Iris pigment epithelial cell (primary cell): ENCODE measurements at regions not wholly inside any gene's neighbourhood (a gene's known extent, or its start where the extent isn't known, plus 50 kb on each side); places are given as distances from the start of the nearest gene placed in this dataset.
"Not testable (repeated sequence)": the region's sequence is repeated elsewhere in the genome, so short reads cannot be mapped to it uniquely, and the experiment has no call there.

ENCODE experiments used
- DNase-seq: peaks from one replicate; pipeline ENCODE4 v3.0.0-alpha.2; 2011; ENCODE audit warnings: low read depth

DNA sequence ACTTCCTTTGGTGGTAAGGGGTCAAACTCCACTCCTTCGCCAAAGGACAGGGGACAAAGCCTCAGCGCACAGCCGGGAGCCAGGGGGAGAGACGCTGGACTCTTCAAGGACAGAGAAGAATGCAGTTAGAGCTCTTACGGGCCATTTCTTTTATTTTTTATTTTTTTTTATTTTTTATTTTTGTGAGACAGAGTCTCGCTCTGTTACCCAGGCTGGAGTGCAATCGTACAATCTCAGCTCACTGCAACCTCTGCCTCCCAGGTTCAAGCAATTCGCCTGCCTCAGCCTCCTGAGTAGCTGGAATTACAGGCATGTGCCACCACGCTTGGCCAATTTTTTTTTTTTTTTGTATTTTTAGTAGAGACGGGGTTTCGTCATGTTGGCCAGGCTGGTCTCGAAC is 93.2 kb upstream of the RPH3AL start, which contains the start of gene RFLNB:
Gene RFLNB, minus strand, starts transcription at position 101 of the 400 bp plus-strand sequence.
- DNase-seq = not testable (repeated sequence)

DNA sequence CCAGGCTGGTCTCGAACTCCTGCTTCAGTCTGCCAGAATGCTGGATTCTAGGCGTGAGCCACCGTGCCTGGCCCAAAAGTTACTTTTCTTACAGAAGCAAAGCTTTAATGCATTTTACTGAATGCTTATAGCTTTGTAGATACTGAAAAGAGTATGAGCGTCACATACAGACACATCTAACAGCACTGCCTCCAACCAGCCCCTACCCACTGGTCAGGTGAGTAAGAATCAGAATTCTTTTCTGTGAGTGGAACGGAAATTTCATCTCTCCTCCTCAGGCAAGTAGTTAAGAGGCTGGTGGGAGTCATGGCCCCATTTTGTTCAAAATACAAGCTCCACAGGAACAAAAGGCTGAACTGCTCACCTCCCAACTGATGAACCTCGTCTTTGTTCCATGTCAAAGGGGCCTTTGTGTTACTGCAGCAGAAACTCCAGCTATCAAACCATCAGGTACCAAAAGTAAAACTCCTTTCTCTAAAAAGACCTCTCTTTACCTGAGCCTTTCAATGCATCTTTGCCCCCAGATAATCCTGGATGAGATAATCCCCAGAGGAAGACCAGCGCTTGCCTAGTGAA is 92.4 kb upstream of the RPH3AL start:
- DNase-seq = no peak

DNA sequence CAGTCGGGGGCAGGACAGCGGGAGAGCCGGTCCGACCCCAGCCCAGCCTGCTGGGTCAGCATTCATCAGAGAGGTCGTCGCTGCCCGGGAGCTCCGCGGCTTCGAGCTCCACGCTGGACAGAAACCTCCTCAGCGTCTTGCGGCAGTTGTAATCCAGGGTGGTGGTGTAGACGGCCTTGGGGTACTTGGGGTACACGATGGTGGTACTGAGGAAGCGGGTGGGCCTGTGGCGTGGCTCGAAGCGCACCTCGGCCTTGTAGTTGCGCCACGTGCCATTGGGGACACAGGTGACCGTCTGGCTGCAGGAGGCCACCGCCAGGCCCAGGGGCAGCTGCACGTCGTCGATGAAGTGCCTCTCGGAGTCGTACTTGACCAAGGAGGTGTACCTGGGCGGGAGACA is 90.5 kb upstream of the RPH3AL start:
- no peak for DNase-seq

DNA sequence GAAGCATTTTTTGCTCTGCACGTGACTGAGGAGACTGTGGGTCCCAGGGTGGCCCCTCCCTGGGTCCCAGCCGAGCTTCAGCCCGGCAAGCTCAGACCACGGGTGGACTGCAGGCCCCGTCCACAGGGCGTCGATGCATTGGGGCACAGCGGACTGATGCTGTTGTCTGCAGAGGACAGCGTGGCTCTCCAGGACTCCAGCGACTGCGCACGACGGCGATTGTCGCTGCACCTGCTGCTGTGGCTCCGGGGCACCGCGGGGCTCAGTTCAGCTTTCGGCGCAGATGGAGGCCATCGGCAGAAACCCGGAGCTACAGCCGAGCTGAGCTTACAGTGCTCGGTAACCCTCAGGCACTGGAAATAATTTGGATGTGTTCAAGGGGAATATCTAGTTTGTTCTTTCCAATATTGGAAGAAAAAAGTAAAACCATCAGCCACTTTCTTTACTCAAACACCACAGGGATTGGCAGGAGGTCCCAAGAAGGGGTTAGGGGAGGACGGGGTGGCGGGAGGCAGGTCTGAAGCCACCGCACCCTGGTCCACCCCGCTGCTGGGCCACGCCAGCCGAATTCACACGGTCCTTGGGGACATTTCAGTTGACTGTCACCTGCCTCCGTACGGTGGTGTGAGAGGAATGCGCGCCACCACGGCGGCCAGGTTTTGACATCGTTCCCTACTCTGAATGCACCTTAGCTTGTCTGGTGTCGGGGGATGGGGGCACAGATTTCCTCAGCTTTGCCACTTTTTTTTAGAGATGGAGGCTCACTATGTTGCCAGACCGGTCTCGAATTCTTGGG is 88.7 kb upstream of the RPH3AL start:
- DNase-seq = no peak

DNA sequence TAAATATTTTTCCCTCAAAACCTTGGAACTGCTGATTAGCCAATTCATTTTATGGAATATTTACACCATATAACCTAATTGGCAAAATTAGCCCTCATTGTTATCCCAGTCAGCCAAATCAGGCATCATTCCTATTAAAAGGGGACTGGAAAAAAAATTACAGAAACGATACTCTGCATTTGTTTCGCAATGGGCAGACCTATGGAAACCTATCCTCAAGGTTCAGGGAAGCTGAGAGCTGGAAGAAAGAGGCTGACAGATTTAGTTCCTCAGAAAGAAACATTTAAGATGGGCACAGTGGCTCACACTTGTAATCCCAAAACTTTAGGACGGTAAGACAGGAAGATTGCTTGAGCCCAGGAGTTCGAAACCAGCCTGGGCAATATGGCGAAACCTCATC is 85.6 kb upstream of the RPH3AL start:
- DNase-seq = no peak

DNA sequence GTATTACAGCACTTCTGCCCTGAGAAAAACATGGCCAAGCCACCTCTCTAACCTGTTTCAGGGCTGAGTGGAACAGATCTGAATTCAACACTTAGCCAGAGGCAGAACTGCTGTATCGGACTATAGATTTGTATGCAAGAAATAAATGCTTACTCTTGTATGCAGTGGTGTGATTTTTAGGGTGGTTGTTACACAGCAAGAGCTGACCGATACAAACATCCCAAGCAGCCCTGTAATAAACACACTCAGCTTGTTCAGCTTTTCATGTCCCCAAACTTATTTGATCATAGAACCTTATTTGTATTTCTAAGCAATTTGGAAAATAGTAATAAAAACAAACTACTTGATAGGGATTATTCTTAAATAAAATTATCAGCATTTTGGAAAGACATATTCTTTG is 84.9 kb upstream of the RPH3AL start:
- no peak for DNase-seq

DNA sequence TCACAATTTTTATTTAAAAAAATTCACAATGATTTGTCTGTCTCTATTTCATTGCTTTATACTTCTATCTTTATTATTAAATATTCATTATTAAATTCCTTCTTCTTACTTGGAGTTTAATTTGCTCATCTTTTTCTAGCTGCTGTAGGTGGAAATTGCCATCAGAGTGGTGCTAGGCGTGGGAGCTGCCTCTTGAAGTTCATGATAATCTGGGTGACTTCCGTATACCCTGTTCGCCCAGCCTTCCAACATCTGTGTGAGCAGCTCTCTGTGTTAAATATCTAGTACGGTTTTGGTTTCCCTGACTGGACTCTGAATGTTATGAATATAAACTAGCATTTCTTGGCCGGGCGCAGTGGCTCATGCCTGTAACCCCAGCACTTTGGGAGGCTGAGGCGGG is 84.0 kb upstream of the RPH3AL start:
- no peak for DNase-seq

DNA sequence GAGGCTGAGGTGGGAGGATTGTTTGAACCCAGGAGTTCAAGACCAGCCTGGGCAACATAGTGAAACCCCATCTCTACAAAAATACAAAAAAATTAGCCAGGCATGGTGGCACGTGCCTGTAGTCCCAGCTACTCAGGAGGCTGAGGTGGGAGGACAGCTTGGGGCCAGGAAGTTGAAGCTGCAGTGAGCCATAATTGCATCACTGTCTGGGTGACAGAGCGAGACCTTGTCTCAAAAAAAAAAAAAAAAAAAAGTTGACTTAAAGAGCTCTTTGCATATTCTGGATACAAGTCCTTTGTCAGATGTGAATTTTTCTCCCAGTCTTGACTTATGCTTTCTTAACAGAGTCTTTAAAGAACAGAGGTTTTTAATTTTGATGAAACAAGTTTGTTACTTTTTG is 79.9 kb upstream of the RPH3AL start:
- not testable (repeated sequence) for DNase-seq

DNA sequence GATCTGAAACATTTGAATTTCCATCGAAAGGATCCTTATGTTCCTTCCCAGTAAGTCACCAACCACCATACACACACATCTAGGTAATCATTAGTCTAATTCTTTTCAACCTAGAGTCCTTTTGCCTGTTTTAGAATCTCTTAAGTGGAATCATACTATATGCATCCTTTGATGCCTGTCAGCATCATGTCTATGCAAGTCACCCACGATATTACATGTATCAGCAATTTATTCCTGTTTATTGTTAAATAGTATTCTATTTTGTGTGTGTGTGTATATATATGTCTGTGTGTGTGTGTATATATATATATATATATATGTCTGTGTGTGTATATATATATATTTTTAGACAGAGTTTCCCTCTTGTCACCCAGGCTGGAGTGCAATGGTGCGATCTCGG is 78.9 kb upstream of the RPH3AL start:
- no peak for DNase-seq

DNA sequence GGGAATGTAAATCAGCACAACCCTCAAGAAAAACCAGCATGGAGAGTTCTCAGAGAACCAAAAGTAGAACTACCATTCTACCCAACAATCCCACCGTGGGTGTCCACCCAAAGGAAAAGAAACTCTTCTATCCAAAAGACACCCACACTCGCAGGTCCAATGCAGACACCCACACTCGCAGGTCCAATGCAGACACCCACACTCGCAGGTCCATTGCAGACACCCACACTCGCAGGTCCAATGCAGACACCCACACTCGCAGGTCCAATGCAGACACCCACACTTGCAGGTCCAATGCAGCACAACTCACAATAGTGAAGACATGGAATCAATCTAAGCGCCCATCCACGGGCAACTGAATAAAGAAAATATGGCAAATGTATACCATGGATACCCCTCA is 77.0 kb upstream of the RPH3AL start:
- DNase-seq = no peak

DNA sequence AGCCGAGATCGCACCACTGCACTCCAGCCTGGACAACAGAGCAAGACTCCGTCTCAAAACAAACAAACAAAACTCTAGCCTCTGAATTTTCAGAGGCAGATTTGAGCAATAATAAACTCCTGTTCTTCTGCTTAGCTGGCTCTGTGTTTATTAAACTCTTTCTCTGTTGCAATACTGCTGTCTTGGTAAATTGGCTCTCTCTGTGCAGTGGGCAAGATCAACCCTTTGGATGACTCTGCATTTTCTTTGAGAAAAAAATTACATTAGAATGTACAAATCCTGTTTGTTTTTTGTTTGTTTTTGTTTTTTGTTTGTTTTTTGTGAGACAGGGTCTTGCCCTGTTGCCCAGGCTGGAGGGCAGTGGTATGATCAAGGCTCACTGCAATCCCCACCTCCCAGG is 75.8 kb upstream of the RPH3AL start:
- no peak for DNase-seq

DNA sequence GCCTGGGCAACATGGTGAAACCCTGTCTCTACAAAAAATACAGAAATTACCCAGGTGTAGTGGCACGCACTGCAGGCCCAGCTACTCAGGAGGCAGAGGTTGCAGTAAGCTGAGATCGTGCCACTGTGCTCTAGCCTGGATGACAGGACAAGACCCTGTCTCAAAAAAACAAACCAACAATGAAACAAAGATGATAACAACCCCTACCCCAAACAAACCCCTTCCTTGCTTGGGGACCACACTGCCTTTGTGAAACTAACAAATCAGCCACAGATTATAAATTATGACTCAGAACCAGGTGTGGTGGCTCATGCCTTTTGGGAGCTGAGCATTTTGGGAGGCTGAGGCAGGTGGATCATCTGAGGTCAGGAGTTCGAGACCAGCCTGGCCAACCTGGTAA is 75.3 kb upstream of the RPH3AL start:
- DNase-seq = no peak

DNA sequence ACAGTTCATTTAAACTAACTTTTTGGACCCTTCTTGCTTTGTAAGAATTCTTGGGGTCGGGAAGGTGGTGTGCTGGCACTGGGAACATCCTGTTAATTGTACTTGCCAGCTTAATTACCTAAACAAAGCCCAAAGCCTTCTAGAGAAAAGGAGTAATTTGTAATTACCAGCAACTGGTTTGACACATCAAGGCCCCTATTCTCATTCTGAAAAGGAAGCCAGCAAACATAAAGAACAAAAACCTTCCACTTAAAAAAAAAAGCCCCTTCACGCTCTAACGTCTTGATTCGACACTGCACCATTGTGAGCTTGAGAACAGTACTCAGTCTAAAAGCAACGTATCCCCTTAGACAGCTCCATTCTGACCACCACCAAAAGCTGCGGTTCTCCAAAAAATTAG is 74.7 kb upstream of the RPH3AL start:
- DNase-seq = no peak

DNA sequence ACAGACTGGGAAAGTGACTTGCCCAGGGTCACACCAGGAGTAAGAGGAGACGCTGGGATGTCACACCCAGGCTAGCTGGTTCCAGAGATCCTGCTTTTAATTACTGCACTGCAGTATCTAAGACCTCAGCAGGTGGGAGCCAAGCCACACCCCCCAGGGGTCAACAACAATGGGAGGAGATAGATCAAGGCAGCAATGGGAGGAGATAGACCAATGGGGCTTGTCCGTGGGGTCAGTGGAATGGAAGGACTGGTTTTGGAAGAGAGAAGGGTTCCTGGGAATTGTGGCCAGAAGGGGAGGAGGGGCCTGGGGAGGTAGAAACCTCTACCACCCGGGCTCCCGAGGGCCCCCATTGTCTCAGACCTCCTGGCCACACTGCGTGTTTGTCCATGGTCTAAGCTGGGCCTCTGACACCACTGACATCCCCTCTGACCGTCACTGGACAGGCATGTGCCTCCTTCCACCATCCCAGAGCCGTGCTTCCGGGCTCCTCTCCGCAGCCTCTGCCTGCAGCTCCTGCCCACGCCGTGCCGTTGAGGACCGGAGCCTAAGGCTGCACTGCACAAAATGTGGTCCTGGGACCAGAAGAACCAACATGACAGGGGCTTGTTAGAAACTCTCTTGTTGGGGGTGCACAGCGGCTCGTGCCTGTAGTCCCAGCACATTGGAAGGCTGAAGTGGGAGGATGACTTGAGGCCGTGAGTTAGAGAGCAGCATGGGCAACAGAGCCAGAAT is 69.8 kb upstream of the RPH3AL start:
- no peak for DNase-seq

DNA sequence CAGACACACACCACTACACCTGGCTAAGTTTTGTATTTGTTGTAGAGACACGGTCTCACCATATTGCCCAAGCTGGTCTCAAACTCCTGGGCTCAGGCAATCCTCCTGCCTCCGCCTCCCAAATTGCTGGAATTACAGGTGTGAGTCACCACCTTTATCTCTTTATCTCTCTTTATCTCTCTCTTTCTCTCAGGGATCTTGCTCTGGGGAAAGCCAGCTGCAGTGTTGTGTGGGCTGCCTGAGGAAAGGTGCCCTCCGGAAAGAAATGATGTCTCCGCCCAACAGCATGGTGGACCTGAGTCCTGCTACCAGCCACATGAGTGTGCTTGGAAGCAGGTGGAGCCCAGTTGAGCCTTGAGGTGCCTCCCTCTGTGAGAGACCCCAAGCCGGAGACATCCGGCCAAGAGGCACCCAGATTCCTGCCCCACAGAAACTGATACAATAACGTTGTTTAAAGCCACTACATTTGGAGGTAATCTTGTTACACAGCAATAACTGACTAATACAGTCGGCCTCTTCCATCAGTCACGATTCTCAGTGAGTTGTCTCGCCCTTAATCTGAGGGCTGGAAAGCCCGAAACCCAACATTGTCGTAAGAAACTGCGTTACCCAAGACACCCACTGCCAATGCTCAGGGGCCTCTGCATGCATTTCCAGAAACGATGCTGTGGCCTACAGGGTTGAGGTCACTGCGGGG is 68.0 kb upstream of the RPH3AL start:
- no peak for DNase-seq

DNA sequence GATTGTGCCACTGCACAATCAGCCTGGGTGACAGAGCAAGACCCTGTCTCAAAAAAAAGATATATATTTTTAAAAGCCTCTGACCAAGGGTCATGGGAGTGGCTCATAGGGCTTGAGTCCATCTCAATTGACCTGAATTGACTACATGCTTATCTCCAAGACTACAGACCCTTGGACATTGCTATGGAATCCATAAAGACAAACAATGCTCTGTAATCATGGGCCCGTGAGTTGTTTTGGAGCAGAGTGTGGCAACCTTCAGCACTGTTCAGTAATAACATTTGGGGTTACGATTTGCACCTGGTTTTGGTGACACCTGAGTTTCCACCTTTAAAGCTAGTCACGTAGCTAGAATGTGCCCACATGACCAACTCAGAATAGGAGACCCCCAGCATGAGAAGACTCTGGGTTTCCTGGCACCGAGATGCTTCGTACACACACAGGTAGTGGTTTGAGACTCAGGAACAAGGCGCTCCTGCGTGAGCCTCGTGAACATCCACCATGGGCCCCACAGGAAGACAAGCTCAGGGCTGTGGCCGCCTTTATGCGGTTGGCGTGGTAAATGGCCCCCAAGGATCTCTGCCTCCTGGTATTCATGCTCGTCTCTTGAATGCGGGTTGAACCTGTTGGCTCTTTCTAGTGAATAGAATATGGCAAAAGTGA is 66.6 kb upstream of the RPH3AL start:
- DNase-seq = no peak

DNA sequence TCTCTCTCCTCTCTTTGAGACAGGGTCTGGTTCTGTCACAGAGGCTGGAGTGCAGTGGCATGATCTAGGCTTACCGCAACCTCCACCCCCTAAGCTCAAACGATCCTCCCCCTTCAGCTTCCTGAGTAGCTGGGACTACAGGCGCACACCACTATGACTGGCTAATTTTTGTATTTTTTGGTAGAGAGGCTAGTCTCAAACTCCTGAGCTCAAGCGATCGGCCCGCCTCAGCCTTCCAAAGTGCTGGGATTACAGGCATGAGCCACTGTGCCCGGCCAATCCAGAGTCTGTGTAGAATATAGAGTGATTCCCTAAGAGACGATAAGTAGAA is 65.8 kb upstream of the RPH3AL start:
- no peak for DNase-seq

DNA sequence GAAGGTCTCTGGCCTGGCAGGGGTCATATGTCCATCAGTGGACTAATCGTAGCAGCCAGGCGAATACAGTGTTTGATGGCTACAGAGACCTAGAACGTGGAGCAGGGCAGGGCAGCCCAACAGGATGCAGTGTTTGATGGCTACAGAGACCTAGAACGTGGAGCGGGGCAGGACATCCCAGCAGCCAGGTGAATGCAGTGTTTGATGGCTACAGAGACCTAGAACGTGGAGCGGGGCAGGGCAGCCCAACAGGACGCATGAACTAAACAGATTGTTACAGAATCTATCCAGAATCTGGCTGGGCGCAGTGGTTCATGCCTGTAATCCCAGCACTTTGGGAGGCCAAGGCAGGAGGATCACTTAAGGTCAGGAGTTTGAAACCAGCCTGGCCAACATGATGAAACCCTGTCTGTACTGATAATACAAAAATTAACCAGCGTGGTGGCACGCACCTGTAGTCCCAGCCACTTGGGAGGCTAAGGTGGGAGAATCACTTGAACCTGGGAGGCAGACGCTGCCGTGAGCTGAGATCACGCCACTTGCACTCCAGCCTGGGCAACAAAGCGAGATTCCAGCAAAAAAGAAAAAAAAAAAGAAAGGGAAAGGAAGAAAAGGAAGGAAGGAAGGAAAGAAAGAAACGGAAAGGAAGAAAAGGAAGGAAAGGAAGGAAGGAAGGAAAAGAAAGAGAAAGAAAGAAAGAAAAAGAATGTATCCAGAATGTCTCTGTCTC is 65.2 kb upstream of the RPH3AL start:
- DNase-seq = no peak

DNA sequence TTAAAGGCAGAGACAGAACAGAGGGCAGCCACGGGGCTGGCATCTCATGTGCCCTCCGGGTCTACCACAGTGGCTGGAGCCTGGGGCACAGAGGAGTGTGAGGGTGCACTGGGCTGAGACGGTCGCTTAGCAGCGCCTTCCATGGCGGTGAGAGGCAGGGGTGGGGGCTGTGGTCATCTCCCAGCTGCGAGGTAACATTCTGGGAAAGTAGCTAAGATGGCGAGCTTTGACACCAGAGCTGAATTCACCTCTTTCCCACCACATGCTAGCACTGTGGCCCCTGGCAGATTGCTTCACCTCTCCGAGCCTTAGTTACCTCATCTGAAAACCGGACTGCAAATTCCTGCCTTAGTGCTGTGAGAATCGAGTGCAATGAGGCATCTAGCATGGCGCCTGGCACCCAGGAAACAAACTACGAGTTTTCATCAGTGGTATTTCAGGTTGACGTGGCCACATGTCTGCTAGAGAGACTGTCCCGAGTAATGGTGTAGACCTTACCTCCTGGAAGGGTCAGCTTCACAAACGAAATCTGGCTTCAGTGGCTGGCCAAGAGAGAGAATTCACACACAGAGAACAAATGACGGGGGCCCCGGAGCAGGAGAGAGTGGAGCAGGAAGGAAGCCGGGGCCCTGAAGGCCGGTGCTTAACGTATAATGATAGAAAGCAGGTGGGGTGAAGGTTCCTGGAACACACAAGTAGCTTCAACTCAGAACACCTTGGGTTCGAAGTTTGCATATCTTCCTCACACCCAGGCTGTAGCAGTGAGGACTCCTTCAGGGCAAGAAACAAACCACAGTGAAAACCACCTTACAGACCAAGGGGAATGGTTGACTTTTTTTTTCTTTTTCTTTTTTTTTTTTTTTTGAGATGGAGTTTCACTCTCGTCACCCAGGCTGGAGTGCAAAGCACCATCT is 63.9 kb upstream of the RPH3AL start:
- no peak for DNase-seq

DNA sequence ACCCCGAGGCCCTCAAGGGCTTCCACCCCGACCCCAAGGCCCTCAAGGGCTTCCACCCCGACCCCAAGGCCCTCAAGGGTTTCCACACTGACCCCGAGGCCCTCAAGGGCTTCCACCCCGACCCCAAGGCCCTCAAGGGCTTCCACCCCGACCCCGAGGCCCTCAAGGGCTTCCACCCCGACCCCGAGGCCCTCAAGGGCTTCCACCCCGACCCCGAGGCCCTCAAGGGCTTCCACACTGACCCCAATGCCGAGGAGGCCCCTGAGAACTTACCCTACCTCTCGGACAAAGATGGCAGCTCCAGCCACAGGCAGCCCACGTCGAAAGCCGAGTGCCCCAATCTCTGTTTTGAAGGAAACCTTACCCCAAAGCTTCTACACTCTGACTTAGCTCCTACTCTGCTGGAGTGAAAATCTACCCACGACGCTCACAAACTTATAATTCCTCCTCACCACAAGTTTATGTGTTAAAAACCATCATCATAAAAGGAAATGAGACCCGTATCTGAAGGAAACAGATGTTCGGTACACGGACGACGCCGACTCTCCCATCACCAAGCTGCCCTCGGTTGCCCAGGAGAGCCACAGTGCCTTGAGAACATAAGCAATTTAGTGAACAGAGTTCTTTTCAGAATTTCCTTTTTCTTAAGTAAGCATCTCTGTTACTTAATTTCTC is 61.2 kb upstream of the RPH3AL start:
- no peak for DNase-seq
